GM19372 (cell line): ENCODE measurements at regions not wholly inside any gene's neighbourhood (a gene's known extent, or its start where the extent isn't known, plus 50 kb on each side); places are given as distances from the start of the nearest gene placed in this dataset.
"Not testable (repeated sequence)": the region's sequence is repeated elsewhere in the genome, so short reads cannot be mapped to it uniquely, and the experiment has no call there.

Experiments
- ATAC-seq: cut with Tn5 transposase; IDR thresholded peaks from one replicate; pipeline ENCODE4 v1.9.1; 2021; ENCODE audit warnings: mild to moderate bottlenecking, low read depth, moderate library complexity; ENCODE audit not compliant: unreplicated experiment

DNA sequence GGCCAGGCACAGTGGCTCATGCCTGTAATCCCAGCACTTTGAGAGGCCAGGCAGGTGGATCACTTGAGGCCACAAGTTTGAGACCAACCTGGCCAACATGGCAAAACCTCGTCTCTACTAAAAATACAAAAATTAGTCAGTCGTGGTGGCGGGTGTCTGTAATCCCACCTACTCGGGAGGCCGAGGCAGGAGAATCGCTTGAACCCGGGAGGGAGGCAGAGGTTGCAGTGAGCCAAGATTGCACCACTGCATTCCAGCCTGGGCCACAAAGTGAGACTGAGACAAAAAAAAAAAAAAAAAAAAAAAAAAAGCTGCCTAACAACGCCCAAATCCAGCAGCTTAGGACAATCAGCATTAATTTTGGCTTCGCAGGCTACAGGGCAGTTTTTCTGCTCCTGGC is 167.1 kb downstream of the GOSR1 start:
- ATAC-seq, result not testable (repeated sequence)

DNA sequence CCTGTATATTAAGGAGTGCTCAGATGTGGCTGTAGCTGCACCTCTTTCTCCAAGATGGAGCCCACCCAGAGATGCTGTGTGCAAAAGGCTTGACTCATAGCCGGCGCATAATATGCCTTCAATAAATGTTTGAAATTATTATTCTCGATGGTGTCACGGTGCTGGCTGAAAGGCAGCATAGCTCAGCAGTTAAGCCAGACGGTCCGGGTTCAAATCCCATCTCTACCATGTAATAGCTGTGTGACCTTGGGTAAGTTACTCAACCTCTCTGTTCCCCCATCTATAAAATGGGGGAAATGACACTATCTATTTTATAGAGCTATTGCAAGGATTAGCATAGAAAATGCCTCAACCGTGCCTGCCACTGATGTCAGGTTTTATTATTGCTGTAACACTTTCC is 164.2 kb downstream of the GOSR1 start:
- not testable (repeated sequence) for ATAC-seq

DNA sequence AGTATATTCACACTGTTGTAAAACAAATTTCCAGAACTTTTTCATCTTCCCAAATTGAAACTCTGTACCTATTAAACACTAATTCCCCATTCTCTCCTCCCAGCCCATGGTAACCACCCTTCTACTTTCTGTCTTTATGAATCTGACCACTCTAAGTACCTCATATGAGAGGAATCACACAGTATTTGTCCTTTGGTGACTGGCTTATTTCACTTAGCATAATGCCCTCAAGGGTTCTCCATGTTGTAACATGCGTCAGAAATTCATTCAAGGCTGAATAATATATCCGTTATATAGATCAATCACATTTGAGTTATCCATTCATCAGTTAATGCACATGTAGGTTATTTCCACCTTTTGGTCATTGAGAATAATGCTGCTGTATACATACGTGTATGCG is 162.2 kb downstream of the GOSR1 start:
- not testable (repeated sequence) for ATAC-seq

DNA sequence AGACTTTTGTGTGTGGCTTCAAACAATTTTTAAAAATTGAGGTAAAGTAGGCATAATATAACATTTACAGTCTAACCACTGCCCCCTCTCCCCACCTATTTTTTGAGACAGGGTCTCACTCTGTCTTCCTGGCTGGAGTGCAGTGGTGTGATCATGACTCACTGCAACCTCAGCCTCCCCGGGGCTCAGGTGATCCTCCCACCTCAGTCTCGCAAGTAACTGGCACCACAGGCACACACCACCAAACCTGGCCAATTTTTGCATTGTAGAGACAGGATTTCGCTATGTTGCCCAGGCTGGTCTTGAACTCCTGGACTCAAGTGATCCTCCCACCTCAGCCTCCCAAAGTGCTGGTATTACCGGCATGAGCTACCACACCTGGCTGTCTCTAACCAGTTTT is 161.8 kb downstream of the GOSR1 start:
- not testable (repeated sequence) for ATAC-seq

DNA sequence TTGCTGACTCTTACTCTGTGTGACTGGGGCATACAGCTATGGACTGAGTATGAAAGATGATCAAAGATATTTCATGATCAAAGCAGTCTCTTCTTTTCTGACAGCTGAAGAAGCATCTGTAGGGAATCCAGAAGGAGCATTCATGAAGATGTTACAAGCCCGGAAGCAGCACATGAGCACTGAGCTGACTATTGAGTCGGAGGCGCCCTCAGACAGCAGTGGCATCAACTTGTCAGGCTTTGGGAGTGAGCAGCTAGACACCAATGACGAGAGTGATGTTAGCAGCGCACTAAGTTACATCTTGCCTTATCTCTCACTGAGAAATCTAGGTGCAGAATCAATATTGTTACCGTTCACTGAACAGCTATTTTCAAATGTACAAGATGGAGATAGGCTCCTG is 154.4 kb downstream of the GOSR1 start:
- ATAC-seq, result not testable (repeated sequence)

DNA sequence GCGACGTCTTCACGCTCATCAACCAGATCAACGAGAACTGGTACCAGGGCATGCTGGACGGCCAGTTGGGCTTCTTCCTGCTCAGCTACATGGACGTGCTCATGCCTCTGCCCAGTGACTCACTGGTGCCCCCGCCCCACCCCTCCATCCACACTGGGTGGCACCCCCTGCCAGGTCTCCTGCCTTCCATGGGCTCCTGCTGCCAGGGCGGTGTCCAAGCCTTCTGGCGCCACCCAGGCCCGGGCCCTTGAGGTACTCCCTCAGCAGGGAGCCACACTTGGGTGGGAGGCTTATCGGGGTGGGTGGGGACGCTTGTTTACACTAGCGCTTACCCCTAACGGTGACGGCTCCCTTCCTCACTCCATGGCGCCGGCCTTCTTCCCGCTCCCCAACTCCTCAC is 148.2 kb downstream of the GOSR1 start:
- ATAC-seq, result not testable (repeated sequence)

DNA sequence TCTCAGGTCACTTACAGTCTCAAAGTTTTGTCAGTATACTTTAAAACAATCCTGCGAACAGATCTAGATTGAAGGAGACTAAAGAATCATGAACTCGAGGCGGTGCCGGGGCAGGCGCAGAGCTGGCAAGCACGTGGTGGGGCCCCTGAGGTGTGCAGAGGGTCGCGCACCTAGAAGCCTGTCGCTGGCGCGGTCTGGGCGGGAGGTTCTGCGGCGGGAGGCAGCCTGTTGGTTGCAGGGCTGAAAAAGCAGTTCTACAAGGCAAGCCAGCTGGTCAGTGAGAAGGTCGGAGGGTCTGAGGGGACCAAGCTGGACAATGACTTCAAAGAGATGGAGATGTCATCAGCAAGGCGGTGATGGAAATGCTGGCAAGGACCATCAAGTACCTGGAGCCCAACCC is 147.0 kb downstream of the GOSR1 start:
- not testable (repeated sequence) for ATAC-seq

DNA sequence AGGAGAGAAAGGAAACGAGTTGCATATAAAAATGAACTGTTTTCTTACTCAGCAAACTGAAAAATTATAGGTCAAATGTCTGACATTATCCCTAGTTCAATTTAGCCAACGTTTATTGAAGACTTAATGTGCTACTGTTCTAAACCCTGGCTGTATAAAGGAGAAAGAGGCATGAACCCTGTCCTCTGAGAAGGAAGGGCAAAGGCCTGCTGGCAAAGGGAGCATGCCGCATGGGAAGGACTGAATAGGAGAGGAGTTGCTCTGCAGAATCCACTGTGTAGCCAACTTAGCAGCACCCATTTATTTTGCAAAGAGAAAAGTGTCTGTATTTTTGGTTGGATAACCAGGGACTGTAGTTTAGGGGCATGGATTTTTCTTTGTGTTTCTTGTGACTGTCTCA is 132.5 kb downstream of the GOSR1 start:
- ATAC-seq, result not testable (repeated sequence)

DNA sequence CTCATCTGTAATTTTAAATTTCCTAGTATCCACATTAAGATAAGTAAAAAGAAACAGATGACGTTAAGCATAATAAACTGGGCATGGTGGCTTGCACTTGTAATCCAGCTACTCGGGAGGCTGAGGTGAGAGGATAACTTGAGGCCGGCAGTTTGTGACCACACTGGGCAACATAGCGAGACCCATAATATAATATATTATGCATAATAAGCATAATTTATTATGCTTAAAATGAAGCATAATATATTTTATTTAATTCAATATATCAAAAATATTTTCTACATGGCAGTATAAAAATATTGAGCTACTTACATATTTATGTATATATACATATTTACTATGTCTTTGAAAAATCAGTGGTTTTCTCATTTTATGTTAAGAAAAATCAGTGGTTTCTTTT is 128.3 kb downstream of the GOSR1 start:
- ATAC-seq, result no peak

DNA sequence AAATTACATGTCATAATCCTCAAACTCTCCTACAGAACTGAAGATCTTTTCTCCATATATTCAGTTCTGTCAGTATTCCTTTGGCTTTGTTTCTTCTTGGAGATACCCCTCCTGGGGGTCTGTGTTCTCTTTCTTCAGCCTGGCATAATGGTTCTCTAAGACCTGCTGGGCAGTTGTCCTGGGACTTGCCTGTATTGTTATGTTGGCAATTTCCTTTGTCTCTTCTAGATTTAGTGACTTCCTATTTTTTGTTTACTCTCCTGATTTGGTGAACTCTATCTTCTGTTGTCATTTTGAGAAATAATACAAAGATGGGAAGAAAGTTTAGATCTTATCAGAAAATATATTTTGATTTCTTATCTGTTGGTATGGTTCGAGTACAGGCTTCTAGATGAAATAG is 127.8 kb downstream of the GOSR1 start:
- ATAC-seq, result no peak

DNA sequence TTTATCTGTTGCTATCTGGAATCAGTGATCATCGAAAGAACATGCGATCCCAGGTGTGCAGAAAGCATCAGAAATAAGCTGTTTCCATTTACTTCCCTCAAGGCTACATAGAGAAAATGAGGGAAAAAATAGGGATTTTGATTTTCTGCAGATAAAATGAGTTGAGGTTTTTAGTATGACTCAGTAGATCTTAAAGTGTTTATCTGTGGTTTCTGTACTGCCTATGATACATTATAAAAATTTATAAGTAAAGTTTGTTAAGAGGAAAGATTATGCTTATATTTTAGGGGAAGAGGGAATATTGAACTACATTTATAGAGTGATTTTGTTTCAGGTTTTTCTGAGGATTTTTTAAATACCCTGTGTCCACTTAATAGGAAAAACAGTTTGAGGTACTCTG is 125.2 kb downstream of the GOSR1 start:
- not testable (repeated sequence) for ATAC-seq

DNA sequence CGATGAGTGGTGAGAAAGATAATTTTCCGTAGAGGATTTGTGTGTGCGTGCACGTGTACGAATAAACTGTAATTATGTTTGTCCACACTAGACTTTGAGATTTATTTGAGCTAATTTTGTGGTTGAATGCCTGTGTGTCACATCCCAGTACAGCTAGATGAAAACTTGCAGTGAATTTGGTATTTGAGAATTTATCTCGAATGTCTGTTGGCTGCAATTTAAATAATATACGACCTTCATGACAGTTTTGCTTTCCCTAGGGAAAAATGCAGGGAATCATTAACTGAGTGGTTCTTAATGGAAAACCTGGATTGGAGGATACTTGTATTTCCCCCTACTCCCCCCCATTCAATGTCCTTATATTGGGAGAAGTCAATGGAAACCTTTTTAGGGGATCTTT is 124.8 kb downstream of the GOSR1 start:
- not testable (repeated sequence) for ATAC-seq

DNA sequence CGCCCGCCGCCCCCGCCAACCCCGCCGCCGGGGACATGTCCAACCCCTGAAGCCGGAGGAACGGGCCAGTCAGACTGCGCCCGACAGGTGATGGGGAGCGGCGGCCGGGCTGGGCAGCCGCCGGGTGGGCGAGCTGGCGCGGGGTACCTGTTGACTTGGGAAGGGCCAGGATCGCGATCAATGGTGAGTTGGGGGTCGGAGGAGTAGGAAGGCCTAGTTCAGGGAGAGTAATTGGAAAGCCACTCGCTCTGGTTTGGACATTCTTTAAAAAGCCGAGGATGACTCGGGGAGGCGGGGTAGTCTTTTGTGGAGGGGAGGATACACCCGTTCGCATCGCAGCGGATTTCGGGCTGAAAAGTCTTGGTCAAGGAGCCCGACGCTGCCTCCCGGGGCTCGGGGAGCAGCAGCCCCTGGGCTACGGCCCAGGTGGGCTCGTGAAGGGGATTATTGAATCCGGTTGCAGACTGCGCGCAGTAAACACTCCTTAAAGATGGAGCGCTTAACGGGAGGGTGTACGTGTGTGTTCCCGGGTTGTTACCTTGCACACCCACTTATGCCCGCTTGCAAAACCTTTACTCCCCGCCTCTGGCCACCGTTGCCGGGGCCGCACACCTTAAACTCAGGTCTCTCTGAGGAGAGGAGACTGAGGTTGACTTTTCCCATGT is 123.8 kb downstream of the GOSR1 start:
- peak; percentile 14 for ATAC-seq

DNA sequence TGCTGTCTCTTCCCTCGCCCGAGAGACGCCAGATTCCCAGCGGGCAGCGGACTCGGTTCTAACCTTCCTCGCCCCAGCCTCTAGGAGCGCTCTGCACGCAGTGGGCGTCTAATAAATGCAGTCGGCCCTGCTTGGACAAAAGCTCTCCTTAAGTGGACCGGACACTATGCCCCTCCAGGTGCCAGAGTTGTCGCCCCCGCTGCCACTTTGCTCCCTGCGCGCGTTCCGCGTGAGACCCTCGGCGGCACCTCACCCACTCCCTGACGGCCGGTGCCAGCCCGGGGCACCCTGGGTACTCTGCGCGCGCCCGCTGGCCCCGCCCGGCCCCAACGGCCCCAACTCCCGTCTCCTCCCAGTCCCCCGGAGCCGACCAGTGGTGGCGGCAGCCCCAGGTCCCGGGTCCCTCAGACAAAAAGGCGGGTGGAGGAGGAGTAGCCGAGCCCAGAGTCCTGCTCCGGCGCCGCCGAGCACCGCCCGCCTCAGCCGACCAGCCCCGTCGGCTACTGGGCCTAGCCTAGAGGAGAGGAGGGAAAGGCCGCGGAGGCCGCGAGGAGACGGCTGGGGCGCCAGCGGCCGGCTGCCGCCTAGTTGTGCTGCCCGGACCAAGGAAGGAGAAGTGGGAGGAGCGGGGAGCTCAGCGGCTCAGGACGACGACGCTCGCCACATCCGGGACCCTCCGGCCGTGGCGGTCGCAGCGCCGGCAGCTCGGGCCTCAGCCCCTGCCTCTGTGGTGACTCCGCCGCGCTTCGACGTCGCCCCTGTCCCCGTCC is 123.0 kb downstream of the GOSR1 start:
- ATAC-seq, result peak; percentile 71

DNA sequence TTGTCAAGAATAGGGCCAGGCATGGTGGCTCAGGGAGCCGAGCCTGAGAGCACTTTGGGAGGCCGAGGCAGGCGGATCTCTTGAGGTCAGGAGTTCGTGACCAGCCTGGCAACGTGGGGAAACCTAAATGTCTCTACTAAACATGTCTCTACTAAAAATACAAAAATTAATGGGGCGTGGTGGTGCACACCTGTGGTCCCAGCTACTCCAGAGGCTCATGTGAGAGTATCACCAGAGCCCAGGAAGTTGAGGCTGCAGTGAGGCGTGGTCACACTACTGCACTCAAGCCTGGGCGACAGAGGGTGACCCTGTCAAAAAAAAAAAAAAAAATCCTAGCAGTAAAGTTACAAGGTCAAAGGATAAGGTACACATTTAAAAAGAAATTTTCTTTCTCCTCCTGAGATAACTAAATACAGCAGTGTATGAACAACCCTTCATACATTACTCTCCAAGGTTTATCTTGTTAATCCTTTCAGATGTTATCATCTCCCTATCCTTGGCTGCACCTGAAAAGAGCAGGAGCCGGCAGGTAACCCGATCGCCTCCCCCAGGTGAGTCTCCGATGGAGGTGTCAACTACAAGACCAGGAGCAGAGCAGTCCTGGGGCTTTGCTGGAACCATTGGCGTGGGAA is 122.3 kb downstream of the GOSR1 start:
- no peak for ATAC-seq

DNA sequence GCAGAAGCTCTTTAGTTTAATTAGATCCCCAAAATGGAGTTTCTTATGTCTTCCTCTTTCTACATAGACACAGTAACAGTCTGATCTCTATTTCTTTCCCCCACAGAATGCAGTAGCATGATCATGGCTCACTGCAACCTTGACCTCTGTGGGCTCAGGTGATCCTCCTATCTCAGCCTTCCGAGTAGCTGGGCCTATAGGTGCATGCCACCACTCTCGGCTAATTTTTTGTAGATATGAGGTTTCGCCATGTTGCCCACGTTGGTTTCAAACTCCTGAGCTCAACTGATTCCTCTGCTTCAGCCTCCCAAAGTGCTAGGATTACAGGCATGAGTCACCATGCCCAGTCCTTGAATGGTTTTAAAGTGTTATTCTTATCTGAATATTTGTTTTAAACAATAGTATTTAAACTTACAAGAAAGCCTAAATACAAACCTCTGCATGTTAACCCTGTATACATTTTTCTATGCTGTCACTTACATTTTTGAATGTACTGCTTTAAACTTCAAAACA is 120.6 kb downstream of the GOSR1 start:
- no peak for ATAC-seq

DNA sequence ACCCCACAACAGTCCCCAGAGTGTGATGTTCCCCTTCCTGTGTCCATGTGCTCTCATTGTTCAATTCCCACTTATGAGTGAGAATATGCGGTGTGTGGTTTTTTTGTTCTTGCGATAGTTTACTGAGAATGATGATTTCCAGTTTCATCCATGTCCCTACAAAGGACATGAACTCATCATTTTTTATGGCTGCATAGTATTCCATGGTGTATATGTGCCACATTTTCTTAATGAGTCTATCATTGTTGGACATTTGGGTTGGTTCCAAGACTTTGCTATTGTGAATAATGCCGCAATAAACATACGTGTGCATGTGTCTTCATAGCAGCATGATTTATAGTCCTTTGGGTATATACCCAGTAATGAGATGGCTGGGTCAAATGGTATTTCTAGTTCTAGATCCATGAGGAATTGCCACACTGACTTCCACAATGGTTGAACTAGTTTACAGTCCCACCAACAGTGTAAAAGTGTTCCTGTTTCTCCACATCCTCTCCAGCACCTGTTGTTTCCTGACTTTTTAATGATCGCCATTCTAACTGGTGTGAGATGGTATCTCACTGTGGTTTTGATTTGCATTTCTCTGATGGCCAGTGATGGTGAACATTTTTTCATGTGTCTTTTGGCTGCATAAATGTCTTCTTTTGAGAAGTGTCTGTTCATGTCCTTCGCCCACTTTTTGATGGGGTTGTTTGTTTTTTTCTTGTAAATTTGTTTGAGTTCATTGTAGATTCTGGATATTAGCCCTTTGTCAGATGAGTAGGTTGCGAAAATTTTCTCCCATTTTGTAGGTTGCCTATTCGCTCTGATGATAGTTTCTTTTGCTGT is 120.0 kb downstream of the GOSR1 start:
- not testable (repeated sequence) for ATAC-seq

DNA sequence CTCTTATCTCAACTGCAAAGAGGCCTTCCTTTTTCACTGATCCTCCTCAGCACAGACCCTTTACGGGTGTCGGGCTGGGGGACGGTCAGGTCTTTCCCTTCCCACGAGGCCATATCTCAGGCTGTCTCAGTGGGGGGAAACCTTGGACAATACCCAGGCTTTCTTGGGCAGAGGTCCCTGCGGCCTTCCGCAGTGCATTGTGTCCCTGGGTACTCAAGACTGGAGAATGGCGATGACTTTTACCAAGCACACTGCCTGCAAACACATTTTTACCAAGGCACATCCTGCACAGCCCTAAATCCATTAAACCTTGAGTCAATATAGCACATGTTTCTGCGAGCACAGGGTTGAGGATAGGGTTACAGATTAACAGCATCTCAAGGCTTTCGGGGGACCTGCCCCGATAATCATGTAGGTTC is 117.8 kb downstream of the GOSR1 start:
- not testable (repeated sequence) for ATAC-seq

DNA sequence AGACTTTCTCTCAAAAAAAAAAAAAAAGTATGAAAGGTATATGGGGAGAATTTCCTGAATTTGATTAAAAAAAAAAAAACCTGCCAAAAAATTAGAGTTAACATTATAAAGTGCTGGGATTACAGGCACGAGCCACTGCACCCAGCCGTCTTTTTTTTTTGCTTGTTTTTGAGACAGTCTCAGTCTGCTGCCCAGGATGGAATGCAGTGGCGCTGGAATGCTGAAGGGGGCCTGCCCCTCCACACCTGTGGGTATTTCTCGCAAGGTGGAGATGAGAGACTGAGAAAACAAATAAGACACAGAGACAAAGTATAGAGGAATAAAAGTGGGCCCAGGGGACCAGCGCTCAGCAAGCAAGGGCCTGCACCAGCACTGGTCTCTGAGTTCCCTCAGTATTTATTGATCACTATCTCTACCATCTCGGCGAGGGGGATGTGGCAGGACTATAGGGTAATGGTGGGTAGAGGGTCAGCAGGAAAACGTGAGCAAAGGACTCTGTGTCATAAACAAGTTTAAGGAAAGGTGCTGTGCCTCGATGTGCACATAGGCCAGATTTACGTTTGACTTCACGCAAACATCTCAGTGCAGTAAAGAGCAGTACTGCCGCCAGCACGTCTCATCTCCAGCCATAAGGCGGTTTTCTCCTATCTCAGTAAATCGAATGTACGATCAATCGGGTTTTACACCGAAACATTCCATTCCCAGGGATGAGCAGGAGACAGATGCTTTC is 117.2 kb downstream of the GOSR1 start:
- no peak for ATAC-seq
